Activated CD8-positive, alpha-beta memory T cell treated with anti-CD3 and anti-CD28 coated beads, Interleukin-2, amount 50 U/mL, for 24 hours (primary cell): ENCODE measurements at regions not wholly inside any gene's neighbourhood (a gene's known extent, or its start where the extent isn't known, plus 50 kb on each side); places are given as distances from the start of the nearest gene placed in this dataset.

ENCODE experiments used
- DNase-seq: peaks from one replicate; pipeline ENCODE4 v3.0.0-alpha.2; 2020; ENCODE audit errors: extremely low read depth

DNA sequence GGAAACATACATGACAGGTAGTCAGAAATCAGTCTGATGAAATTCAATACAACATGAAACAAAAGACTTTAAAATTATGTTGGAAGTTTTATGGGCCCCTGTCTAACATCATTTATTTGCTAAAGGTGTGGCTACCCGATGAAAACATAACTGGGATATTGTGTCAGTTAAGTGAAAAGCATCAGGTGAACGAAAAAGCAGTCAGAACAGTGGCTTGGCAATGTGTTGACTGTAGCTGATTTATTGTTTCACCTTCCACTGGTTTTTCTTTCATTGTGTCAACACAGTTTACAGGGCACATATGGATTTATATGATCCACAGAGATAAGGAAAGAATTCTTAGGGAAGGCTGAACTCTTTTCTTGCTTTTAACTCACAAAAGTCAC is 429.6 kb upstream of the ZNF608 start:
- no peak for DNase-seq

DNA sequence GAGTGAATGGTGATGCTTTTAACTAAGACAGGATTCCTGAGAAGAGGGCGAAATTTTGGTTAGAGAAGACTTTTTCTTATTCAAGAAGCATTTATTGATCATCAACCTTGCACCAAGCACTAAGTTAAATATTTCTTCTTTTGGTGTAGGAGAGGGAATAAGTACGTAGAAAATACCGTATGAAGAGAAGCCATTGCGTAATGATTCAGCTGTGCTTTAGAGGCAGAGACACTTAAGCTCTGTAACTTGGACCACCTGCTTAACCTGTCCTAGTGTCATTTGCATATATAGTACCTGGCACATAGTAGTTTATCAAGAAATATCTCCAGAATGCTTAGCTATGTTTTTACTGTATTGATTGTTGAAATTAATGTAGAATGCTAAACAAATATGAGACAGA is 430.9 kb upstream of the ZNF608 start:
- DNase-seq: no peak

DNA sequence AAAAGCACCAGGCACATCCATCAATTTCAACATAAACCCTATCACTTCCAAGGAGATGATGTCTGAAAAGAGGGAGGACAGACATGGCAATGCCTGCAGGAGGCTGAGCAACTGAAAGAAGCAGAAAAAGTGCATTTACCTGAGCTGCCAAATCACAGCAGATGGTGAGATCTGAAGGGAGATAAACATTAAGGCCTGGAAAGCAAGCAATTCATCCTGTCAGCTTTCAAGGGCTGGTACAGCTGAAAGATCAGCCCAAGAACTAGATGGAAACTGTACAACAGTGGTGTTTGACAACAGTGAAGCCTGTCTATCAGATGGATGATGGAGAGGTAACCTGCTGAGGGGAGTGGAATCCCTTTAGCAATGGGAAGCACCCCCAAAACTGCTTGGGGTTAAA is 433.2 kb upstream of the ZNF608 start:
- DNase-seq: no peak

GRCh38 chr5:125180231-125180829 is 433.9 kb upstream of the ZNF608 start:
- DNase-seq: no peak

DNA sequence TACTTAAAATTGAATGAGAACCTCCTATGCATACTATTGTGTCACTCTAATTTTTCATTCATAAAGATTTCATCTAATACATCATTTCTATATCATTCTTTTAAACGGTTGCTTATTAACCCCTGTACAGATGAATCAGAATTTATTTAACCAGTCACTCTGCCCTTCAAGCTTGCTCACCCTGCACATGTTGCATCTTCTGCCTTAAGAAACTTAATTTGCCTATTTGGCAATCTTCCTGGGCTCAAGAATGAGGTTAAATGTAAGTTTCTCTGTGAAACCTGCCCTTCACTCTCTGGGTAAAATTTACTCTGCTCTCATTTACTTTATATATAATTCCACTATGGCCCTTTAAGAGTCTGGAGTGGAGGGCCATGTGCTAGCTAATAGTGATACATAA is 434.7 kb upstream of the ZNF608 start:
- DNase-seq: no peak

DNA sequence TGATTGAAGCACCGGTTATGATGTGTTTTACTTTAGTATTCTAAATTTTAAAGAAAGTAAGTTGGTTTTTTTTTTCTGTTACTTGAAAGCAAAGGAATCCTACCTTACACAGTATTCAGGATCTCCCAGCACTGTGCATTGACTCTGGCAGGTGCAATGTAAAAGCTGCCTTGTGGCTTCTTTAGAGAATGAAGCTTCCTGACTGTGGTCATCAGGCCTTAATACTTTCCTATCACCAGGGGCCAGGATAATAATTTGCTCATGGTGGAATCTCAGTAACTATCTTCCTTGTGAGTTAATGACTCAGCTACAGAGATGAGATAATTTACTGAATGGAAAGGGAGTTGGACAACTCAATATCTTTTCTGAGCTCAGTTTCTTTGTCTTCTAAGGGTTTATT is 435.5 kb upstream of the ZNF608 start:
- DNase-seq: no peak

DNA sequence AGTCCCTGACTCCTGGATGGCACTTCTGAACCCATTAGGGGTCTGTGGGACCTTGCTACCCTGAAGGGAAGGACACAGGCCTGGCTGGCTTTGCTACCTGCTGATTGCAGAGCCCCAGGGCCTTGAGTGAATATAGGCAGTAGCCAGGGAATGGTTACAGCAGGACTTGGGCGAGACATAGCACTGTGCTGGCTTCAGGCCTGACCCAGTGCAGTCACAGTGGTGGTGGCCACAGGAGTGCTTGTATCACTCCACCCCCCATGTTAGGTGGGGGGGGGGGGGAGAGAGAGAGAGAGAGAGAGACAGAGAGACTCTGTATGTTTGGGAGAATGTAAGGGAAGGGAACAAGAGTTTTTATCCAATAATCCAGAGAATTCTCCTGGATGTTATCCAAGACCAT is 439.3 kb upstream of the ZNF608 start:
- no peak for DNase-seq

- no peak for DNase-seq
Observed at GRCh38 chr5:125186911-125187375, 440.5 kb upstream of the ZNF608 start.

GRCh38 chr5:125189531-125189941 is 443.1 kb upstream of the ZNF608 start:
- no peak for DNase-seq

DNA sequence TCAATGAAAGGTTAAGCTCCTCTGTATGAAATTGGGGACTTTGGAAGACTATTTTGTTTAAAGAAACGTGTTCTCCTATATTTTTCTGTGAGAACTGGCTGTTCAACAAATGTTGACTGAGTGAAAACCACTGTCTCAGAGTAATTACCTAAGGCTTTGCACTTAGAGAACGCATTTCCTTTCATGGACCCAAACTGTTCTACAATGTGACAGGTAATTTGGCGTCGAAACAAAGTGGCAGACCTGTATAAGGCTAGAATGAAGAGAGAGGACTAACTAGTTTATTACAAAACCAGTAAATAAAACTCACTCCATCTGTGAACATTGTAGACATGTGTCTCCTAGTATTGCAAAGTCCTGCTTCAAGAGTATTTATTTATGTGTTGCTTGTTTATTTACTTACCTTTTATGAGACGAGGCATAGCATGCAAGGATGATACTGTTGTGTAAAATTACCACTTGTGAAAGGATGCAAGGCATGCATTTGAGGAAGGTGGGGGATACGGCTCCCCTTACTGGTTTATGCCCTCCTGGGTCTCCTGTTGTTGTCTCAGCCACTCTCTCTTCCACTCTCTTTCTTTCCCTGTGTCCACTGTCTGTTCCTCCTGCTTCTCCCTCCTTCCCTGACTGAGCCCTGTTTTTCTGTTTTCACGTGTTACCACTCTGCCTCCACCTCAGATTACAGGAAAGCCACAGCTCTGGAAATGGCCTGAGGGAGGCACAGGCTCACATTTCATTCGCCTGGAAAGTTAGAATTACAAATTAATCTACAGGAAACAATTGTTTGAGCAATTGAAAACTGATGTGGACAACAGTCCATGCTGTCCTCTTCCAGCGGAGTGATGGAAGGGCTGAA is 444.0 kb upstream of the ZNF608 start:
- DNase-seq: no peak

- no peak for DNase-seq
Observed at GRCh38 chr5:125194883-125195282, 448.4 kb upstream of the ZNF608 start.

- DNase-seq: no peak
Observed at GRCh38 chr5:125196481-125197111, 450.2 kb upstream of the ZNF608 start.

- no peak for DNase-seq
Observed at GRCh38 chr5:125197321-125197720, 450.9 kb upstream of the ZNF608 start.

DNA sequence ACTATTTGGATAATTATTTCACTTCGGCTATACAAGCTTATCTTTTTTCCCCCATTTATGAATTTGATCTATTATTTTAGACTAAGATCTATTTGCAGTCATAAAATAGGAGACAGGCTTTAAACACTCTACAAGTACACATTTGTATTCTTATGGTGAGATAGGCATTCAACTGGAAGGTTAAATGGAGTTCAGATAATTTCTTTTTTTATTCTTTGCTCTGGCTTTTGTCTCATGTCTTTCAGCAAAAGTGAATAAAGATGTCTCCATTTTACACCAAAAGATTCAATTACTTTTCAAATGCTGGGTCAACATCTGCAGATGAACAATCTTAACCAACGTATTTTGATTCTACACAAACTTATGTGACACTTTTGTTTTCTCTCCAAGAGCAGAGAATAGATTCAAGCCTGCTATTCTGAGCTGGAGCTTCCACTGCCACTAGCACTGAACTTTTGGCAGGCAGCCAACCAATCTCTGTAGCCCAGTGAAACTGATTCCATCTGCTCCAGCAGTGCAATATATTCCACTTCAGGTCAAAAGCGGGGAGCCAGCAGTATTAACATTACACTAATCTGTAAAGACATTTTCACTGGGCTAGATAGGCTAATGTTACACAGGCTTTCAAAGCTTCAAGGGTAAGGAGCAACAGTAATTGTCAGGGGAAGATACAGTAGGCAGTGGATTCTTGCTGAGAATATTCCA is 452.0 kb upstream of the ZNF608 start:
- DNase-seq: no peak

GRCh38 chr5:125199373-125199772 is 452.9 kb upstream of the ZNF608 start:
- no peak for DNase-seq

- no peak for DNase-seq
Observed at GRCh38 chr5:125199968-125200865, 453.8 kb upstream of the ZNF608 start.

DNA sequence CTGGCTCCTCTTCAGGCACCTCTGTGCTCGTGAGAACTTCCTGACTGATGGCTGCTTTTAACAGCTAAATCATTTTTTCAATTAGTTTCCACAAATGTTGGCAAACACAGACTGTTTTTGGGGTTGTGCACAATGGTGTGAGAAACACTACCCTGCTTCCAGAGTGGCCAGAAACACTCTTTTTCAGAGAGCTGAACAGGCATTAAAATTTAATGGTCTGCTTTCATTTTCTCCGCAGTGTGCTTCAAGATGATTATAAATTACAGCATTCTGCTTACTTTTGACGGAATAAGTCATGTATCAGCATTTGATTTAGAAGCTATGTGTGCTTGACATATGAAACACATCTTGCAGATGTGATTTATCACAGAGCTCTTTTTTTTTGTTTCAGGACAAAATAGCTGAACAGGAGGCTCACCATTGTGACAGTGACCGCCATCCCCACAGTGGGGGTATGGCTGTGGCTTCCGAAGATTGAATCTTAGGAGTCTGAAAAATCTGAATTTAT is 454.5 kb upstream of the ZNF608 start:
- no peak for DNase-seq

GRCh38 chr5:125201446-125202052 is 455.1 kb upstream of the ZNF608 start:
- DNase-seq: no peak

DNA sequence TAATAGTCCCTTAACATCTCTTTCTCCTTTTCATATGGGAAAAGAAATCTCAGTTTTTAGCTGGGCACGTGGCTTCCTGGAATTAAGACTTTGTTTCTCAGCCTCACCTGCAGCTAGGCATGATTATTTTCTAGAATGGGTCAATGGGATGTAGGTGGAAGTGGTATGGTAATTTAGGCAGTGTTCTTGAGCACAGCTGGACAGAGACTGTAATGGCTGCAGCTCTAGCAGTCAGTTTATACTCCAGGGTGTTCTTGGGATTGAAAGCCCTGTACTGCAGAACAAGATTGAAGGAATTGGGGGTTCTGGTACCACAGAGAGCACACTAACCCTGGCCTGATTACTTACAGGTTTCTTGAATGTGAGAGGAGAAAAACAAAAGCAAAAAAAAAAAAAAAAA is 455.9 kb upstream of the ZNF608 start:
- no peak for DNase-seq

GRCh38 chr5:125202871-125203438 is 456.5 kb upstream of the ZNF608 start:
- no peak for DNase-seq
